HG03342 (cell line): ENCODE measurements at regions not wholly inside any gene's neighbourhood (a gene's known extent, or its start where the extent isn't known, plus 50 kb on each side); places are given as distances from the start of the nearest gene placed in this dataset.

Experiments used
- ATAC-seq: cut with Tn5 transposase; IDR thresholded peaks from one replicate; pipeline ENCODE4 v1.9.1; 2021; ENCODE audit warnings: mild to moderate bottlenecking, moderate library complexity; ENCODE audit not compliant: unreplicated experiment

GRCh38 chr10:36336315-36336714, 694.2 kb upstream of the FZD8 start:
- no peak for ATAC-seq

DNA sequence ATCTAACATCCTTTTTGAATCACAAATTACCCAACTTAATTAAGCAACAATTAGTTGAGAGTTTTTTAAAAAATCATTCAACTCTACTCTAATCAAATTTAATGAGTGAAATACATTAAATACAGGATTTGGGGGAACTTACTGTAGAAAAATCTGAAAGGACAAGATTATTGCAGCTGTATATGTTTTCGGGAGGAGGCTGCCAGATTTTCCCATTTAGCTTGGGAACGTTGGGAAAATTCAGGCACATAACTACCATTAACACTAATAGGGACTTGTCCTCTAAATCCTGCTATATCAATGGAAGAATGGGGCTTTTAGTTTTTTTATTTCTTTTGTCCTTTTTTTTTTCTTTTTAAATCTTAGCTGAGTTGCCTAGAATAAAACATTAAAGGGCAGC, 691.4 kb upstream of the FZD8 start:
- ATAC-seq: no peak

GRCh38 chr10:36332926-36333325, 690.8 kb upstream of the FZD8 start:
- ATAC-seq: no peak

- ATAC-seq: no peak
Measured at GRCh38 chr10:36331121-36331520, 689.0 kb upstream of the FZD8 start.

GRCh38 chr10:36325815-36326214, 683.7 kb upstream of the FZD8 start:
- ATAC-seq: no peak

- ATAC-seq: no peak
Measured at GRCh38 chr10:36324831-36325230, 682.7 kb upstream of the FZD8 start.

DNA sequence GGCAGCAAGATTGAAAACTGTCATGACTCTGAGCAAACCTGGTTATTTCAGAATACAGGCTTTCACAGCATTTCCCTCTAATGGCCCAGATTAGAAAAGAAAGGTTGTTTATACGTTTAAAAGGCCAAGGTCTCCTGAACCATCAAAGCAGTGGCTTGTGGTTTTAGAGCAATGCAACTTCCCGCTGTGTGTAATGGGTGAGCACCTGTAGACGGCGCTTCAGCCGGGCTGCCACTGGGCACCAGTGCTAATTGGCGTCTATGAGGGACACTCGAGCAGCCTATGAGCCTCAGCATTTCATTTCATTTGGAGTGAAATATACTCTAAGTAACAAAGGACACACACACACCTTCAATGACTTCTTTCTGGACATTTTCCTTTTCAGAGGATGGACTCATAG, 671.0 kb upstream of the FZD8 start:
- ATAC-seq: no peak

DNA sequence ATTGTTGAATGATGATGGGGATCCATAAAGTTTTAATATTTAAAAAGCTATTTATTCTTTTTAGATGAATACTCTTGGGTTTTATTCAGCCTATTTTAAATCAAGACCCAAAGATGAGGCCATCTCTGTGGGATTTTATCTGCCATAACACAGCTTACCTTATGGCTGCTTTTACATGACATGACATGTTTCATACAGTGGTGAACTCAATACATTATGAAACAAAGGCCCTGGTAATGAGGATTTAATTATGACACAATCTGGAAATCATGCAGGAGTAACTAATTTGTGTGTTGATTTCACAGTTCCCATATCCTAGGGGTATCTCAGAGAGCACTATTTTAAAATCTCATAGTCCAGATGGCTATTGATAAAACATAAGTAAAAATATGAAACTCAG, 661.8 kb upstream of the FZD8 start:
- no peak for ATAC-seq

DNA sequence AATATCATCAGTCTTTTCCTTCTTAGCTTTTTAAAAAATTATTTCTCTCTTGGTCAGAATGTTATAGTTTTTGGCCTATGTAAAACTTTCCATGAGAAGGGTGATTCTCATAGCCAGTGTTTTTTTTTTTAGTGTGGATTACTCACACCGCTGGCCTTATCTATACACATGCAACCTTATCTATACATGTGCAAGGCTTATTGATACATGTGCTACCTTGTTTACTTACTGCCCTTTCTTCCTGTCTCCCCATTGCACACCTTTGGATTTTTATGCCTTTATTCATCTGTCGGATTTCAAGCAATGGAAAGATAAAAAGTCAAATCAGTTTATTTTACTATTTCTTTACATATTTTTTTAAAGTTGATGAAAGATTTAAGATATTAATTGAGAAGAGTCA, 660.0 kb upstream of the FZD8 start:
- ATAC-seq: no peak

DNA sequence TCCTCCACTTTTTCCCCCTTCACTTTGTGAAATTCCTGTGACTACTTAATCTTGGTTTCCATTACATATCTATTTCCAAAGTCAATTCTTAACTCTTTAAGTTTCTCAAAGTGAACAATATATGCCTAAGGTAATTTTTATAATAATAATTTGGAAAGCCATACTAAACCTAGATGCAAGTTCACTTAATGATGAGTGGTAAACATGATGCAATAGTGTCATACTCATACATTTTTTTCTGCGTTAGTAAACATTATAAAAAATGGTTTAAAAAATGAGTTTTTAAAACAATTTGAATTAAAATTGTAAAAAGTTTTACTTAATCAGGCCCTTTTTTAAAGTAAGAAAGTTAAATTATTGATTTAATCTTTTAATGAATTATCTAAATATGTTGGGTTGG, 659.4 kb upstream of the FZD8 start:
- ATAC-seq: no peak

DNA sequence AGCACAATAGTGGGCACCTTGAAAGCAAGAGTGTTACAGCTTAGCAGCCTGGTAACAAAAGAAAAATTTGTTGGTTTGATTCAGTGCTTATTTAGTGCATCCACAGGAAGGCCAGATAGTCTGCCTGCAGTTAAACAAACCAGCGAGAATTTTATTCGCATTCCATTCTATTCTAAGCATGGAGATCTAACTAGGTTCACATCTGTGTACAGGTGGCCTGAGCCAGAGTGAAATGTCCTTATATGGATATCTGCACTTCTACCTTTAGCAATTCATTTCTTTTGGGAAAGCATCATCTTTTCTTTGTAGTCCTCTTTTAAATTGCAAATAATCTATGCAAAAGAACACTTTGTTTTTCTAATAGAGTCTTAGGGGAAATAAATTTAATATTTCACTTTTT, 659.0 kb upstream of the FZD8 start:
- no peak for ATAC-seq

GRCh38 chr10:36283827-36284226, 641.7 kb upstream of the FZD8 start:
- ATAC-seq: no peak

- ATAC-seq: no peak
Measured at GRCh38 chr10:36281831-36282331, 639.8 kb upstream of the FZD8 start.

- ATAC-seq: no peak
Measured at GRCh38 chr10:36280890-36281499, 638.9 kb upstream of the FZD8 start.

DNA sequence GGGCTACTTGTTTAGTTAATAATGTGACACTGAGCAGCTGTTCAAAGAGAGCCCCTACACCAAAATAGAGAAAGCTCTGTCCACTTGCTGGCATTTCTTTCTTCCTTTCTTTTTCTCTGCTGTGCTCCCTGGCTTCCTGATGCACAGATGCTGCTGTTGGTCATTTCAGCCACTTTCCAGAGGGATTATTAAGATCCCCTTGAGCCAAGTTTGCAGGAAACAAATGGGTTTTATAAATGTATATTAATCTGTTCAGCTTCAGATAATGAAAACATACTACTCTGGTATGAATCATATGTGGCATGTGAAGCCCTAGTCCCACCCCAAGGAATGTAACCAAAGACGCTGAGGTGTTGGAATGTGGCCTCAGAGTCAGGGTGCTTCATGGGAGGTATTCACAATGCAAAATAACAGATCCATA, 638.2 kb upstream of the FZD8 start:
- no peak for ATAC-seq

GRCh38 chr10:36278176-36278575, 636.1 kb upstream of the FZD8 start:
- no peak for ATAC-seq

DNA sequence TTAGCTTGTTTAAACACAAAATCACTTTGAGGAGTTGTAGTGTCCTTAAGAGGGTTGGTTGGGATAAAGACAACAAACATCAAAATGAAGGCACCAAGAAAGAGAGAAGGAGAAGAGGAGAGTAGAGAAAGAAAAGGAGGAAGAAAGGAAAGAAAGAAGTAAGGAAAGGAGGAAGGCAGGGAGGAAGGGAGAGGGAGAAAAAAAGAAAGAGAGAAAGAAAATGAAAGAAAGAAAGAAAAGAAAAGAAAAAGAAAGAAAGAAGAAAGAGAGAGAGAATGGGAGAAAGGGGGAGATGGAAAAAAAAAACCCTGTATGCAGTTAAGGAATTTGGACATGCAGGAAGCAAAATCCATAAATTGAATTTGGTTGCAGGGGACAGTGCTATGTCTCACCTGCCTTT, 635.4 kb upstream of the FZD8 start:
- no peak for ATAC-seq

GRCh38 chr10:36271627-36272340, 629.7 kb upstream of the FZD8 start:
- ATAC-seq: no peak

GRCh38 chr10:36269222-36269621, 627.1 kb upstream of the FZD8 start:
- no peak for ATAC-seq

GRCh38 chr10:36266923-36267322, 624.8 kb upstream of the FZD8 start:
- no peak for ATAC-seq

DNA sequence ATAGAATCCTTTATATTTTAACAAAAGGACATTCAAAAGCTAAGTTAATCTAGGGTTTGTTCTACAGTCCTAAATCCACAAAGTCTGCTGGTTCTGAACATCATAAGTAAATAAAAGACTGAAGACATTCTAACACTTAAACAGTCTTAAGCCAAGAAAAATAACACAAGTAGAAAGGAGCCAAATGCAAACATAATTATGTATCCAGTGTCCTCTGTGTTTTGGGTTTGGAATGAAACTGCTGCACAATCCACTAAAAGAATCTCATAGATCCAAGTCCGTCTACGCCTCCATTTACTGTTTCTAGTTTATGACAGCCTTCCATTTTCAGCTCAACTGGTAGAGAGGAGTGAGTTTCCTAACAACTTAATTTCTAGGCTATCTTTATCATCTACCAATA, 623.6 kb upstream of the FZD8 start:
- ATAC-seq: no peak

DNA sequence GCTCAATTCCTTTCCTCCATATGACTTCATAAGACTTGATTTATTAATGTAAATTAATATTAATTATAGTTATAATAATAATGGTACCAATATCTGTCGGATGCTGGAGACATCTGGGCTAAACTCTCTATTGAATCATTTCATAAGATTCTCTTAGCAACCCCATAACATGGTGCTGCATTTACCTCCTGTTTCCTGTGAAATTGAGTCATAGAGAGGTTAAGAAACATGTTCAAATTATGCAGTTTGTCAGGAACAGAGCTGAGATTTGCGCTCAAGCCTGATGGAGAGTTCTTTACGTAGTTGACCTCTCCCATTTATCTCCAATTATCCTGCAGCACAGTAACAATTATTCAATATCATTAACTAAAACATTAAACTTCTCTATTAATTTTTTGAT, 621.8 kb upstream of the FZD8 start:
- no peak for ATAC-seq

- no peak for ATAC-seq
Measured at GRCh38 chr10:36256948-36257356, 614.9 kb upstream of the FZD8 start.
